ENCODE measurements at regions not wholly inside any gene's neighbourhood (a gene's known extent, or its start where the extent isn't known, plus 50 kb on each side); places are given as distances from the start of the nearest gene placed in this dataset.

GRCh38 chr12:105744371-105745058 lies 394.2 kb downstream of the NUAK1 start:
- H3K79me1 ChIP-seq (replicated peaks; ENCODE audit: low read length, poor library complexity, severe bottlenecking) = no peaks in the 10 kb centered on the region

GRCh38 chr12:105745811-105746210 lies 392.9 kb downstream of the NUAK1 start:
- H3K4me1 ChIP-seq (ENCODE audit: control insufficient read depth, insufficient read depth, low read depth, low read length) = no peaks in the 10 kb centered on the region
- H3K9me3 ChIP-seq (ENCODE audit: control insufficient read depth, low read length) = no peaks in the 10 kb centered on the region
- no peak overlapping the region for H3K4ac ChIP-seq (ENCODE audit: low read depth in 1 of 2, low read length in 2 of 2)
- H4K91ac ChIP-seq (ENCODE audit: low read length) = no peak overlapping the region
- no peak overlapping the region for H3K27ac ChIP-seq (ENCODE audit: low read length, poor library complexity, severe bottlenecking)
- no peak overlapping the region for H3K9ac ChIP-seq (ENCODE audit: low read length)
- no peak for DNase-seq
- no peak overlapping the region for H3K14ac ChIP-seq (ENCODE audit: low read length in 2 of 2)
- no peak overlapping the region for H4K8ac ChIP-seq (ENCODE audit: low read length)
- H2AFZ ChIP-seq (ENCODE audit: low read depth, low read length) = no peak overlapping the region
- H2BK120ac ChIP-seq (ENCODE audit: low read depth, low read length) = no peak overlapping the region
- H2BK5ac ChIP-seq (ENCODE audit: low read depth, low read length, poor library complexity, severe bottlenecking) = no peak overlapping the region
- no peak overlapping the region for H2BK12ac ChIP-seq (ENCODE audit: low read length in 2 of 2)
- no peak overlapping the region for H3K18ac ChIP-seq (ENCODE audit: low read depth in 1 of 2, low read length in 2 of 2)
- no peak overlapping the region for H3K4me3 ChIP-seq (ENCODE audit: insufficient read depth in 1 of 2, low read depth in 1 of 2, low read length in 2 of 2)
- no peak overlapping the region for H2AK5ac ChIP-seq (ENCODE audit: low read length, severe bottlenecking)
- no peaks in the 10 kb centered on the region for H3K36me3 ChIP-seq (ENCODE audit: control insufficient read depth in 1 of 2, insufficient read depth in 2 of 2, low read depth in 1 of 2, low read length in 2 of 2)
- H2BK15ac ChIP-seq (ENCODE audit: low read depth, poor library complexity, severe bottlenecking) = no peak overlapping the region
- peaks cover 3 to 57% of the 10 kb centered on the region in 2 experiments for H3K27me3 ChIP-seq (ENCODE audit: control insufficient read depth in 1 of 2, insufficient read depth in 1 of 2, low read length in 2 of 2)
- H3K23ac ChIP-seq (ENCODE audit: low read length in 2 of 2) = no peak overlapping the region
- 90% methylated on average over 4 of the region's 4 CpGs for WGBS
- no peak overlapping the region for H3K4me2 ChIP-seq (ENCODE audit: low read length, poor library complexity, severe bottlenecking)
- H3K79me1 ChIP-seq (replicated peaks; ENCODE audit: low read length, poor library complexity, severe bottlenecking) = no peaks in the 10 kb centered on the region

More at GRCh38 chr12:105744371-105745058, 394.2 kb downstream of the NUAK1 start:
- no peak overlapping the region for H2BK12ac ChIP-seq (ENCODE audit: low read length in 2 of 2)
- no peak overlapping the region for H2BK15ac ChIP-seq (ENCODE audit: low read depth, poor library complexity, severe bottlenecking)
- H3K23ac ChIP-seq (ENCODE audit: low read length in 2 of 2) = no peak overlapping the region
- no peak overlapping the region for H4K91ac ChIP-seq (ENCODE audit: low read length)
- no peak overlapping the region for H3K27ac ChIP-seq (ENCODE audit: low read length, poor library complexity, severe bottlenecking)
- DNase-seq = no peak
- no peak overlapping the region for H4K8ac ChIP-seq (ENCODE audit: low read length)
- no peak overlapping the region for H2BK120ac ChIP-seq (ENCODE audit: low read depth, low read length)
- H3K14ac ChIP-seq (ENCODE audit: low read length in 2 of 2) = no peak overlapping the region
- no peaks in the 10 kb centered on the region for H3K9me3 ChIP-seq (ENCODE audit: control insufficient read depth, low read length)
- H3K36me3 ChIP-seq (ENCODE audit: control insufficient read depth in 1 of 2, insufficient read depth in 2 of 2, low read depth in 1 of 2, low read length in 2 of 2) = no peaks in the 10 kb centered on the region
- no peak overlapping the region for H3K4me2 ChIP-seq (ENCODE audit: low read length, poor library complexity, severe bottlenecking)
- no peak overlapping the region for H3K4ac ChIP-seq (ENCODE audit: low read depth in 1 of 2, low read length in 2 of 2)
- peaks cover 3 to 66% of the 10 kb centered on the region in 2 experiments for H3K27me3 ChIP-seq (ENCODE audit: control insufficient read depth in 1 of 2, insufficient read depth in 1 of 2, low read length in 2 of 2)
- H3K4me1 ChIP-seq (ENCODE audit: control insufficient read depth, insufficient read depth, low read depth, low read length) = no peaks in the 10 kb centered on the region
- no peak overlapping the region for H3K9ac ChIP-seq (ENCODE audit: low read length)
- H2AFZ ChIP-seq (ENCODE audit: low read depth, low read length) = no peak overlapping the region
- H3K18ac ChIP-seq (ENCODE audit: low read depth in 1 of 2, low read length in 2 of 2) = no peak overlapping the region
- no peak overlapping the region for H2AK5ac ChIP-seq (ENCODE audit: low read length, severe bottlenecking)
- no peak overlapping the region for H3K4me3 ChIP-seq (ENCODE audit: insufficient read depth in 1 of 2, low read depth in 1 of 2, low read length in 2 of 2)
- H2BK5ac ChIP-seq (ENCODE audit: low read depth, low read length, poor library complexity, severe bottlenecking) = no peak overlapping the region
- 84% methylated on average over 4 of the region's 4 CpGs for WGBS

DNA sequence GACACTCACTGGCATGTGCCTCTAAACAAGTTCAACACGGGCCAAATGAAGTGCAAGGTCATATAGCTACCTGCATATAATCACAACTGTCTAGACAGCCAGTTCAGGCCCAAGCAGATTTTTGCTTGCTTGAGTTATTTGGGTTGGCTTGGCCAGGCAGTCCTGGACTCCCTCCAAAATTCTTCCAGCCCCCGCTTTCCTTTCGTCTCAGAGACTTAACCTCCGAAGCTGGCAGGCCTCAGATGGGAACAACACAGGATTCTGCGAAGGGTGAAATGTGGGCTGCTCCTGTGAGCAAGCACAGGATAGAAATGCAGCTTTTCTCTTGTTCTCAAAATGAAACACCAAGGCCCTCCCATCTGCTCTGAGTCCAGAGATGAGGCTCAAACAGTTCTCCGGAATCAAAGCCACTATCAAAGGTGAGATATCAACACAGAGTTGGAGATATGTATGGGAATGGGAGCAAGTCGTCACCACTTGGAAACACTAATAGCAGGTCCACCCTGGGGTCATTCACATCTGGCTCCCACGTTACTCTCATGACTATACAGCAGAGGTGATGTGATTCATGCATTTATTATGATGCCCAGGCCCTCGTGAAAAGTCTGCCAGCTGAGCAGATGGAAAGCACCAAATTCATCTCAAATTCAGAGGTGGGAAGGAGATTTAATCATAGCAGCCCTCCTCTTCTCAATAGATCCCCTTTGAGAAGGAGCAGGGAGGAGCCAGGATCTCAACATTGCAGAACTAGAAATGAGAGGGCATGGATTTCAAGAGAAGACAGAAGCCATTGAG lies 389.8 kb downstream of the NUAK1 start:
- Histone ChIP-seq H3K18ac (ENCODE audit: low read depth in 1 of 2, low read length in 2 of 2) (no peak overlapping the region), H4K91ac (ENCODE audit: low read length) (no peak overlapping the region), H2AFZ (ENCODE audit: low read depth, low read length) (no peak overlapping the region), H3K23ac (ENCODE audit: low read length in 2 of 2) (no peak overlapping the region), H3K9ac (ENCODE audit: low read length) (no peak overlapping the region), H2BK120ac (ENCODE audit: low read depth, low read length) (no peak overlapping the region), H2BK15ac (ENCODE audit: low read depth, poor library complexity, severe bottlenecking) (no peak overlapping the region), H3K4me2 (ENCODE audit: low read length, poor library complexity, severe bottlenecking) (no peak overlapping the region), H3K9me3 (ENCODE audit: control insufficient read depth, low read length) (no peaks in the 10 kb centered on the region), H3K27me3 (ENCODE audit: control insufficient read depth in 1 of 2, insufficient read depth in 1 of 2, low read length in 2 of 2) (peaks cover 3 to 53% of the 10 kb centered on the region in 2 experiments), H3K4me1 (ENCODE audit: control insufficient read depth, insufficient read depth, low read depth, low read length) (no peaks in the 10 kb centered on the region), H3K36me3 (ENCODE audit: control insufficient read depth in 1 of 2, insufficient read depth in 2 of 2, low read depth in 1 of 2, low read length in 2 of 2) (no peaks in the 10 kb centered on the region), H3K4me3 (ENCODE audit: insufficient read depth in 1 of 2, low read depth in 1 of 2, low read length in 2 of 2) (no peak overlapping the region), H2BK5ac (ENCODE audit: low read depth, low read length, poor library complexity, severe bottlenecking) (no peak overlapping the region), H3K4ac (ENCODE audit: low read depth in 1 of 2, low read length in 2 of 2) (no peak overlapping the region), H2BK12ac (ENCODE audit: low read length in 2 of 2) (no peak overlapping the region), H3K79me1 (replicated peaks; ENCODE audit: low read length, poor library complexity, severe bottlenecking) (no peaks in the 10 kb centered on the region), H3K14ac (ENCODE audit: low read length in 2 of 2) (no peak overlapping the region), H3K27ac (ENCODE audit: low read length, poor library complexity, severe bottlenecking) (no peak overlapping the region), H2AK5ac (ENCODE audit: low read length, severe bottlenecking) (no peak overlapping the region), H4K8ac (ENCODE audit: low read length) (no peak overlapping the region)
- no peak for DNase-seq
- 89% methylated on average over 6 of the region's 9 CpGs for WGBS

DNA sequence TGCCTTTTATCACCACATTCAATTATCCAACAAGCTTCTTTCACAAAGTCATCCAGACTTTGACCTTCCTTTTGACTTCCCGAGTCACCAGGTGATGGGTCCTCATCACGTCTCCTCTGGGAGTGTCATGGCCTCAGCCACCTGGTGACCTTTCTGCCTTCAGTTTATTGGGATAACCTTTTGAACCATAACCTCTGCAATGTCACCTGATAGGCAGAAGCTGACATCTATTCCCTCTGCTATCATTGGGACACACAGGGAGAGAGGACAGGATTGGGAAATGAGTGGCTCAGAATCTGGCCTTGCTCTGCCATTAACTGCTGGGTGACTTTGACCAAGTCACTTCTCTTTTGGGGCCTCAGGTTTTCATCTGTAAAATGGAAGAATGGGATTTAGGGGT lies 388.7 kb downstream of the NUAK1 start:
- no peaks in the 10 kb centered on the region for H3K4me1 ChIP-seq (ENCODE audit: control insufficient read depth, insufficient read depth, low read depth, low read length)
- H3K36me3 ChIP-seq (ENCODE audit: control insufficient read depth in 1 of 2, insufficient read depth in 2 of 2, low read depth in 1 of 2, low read length in 2 of 2) = no peaks in the 10 kb centered on the region
- H2AK5ac ChIP-seq (ENCODE audit: low read length, severe bottlenecking) = no peak overlapping the region
- H2BK12ac ChIP-seq (ENCODE audit: low read length in 2 of 2) = no peak overlapping the region
- H4K91ac ChIP-seq (ENCODE audit: low read length) = no peak overlapping the region
- no peak overlapping the region for H2AFZ ChIP-seq (ENCODE audit: low read depth, low read length)
- no peak overlapping the region for H3K18ac ChIP-seq (ENCODE audit: low read depth in 1 of 2, low read length in 2 of 2)
- no peak overlapping the region for H4K8ac ChIP-seq (ENCODE audit: low read length)
- WGBS = 93% methylated on average over 2 of the region's 2 CpGs
- no peak overlapping the region for H3K14ac ChIP-seq (ENCODE audit: low read length in 2 of 2)
- no peak overlapping the region for H3K4ac ChIP-seq (ENCODE audit: low read depth in 1 of 2, low read length in 2 of 2)
- H3K27ac ChIP-seq (ENCODE audit: low read length, poor library complexity, severe bottlenecking) = no peak overlapping the region
- no peak overlapping the region for H2BK15ac ChIP-seq (ENCODE audit: low read depth, poor library complexity, severe bottlenecking)
- H3K27me3 ChIP-seq (ENCODE audit: control insufficient read depth in 1 of 2, insufficient read depth in 1 of 2, low read length in 2 of 2) = peaks cover 3 to 49% of the 10 kb centered on the region in 2 experiments
- no peaks in the 10 kb centered on the region for H3K79me1 ChIP-seq (replicated peaks; ENCODE audit: low read length, poor library complexity, severe bottlenecking)
- H3K9me3 ChIP-seq (ENCODE audit: control insufficient read depth, low read length) = no peaks in the 10 kb centered on the region
- no peak for DNase-seq
- H3K4me3 ChIP-seq (ENCODE audit: insufficient read depth in 1 of 2, low read depth in 1 of 2, low read length in 2 of 2) = no peak overlapping the region
- no peak overlapping the region for H3K23ac ChIP-seq (ENCODE audit: low read length in 2 of 2)
- no peak overlapping the region for H2BK120ac ChIP-seq (ENCODE audit: low read depth, low read length)
- H3K4me2 ChIP-seq (ENCODE audit: low read length, poor library complexity, severe bottlenecking) = no peak overlapping the region
- H2BK5ac ChIP-seq (ENCODE audit: low read depth, low read length, poor library complexity, severe bottlenecking) = no peak overlapping the region
- H3K9ac ChIP-seq (ENCODE audit: low read length) = no peak overlapping the region

All from mesenchymal stem cell (in vitro differentiated cells and primary cell).